Thoracic aorta (tissue), 2 donors: ENCODE measurements at regions not wholly inside any gene's neighbourhood (a gene's known extent, or its start where the extent isn't known, plus 50 kb on each side); places are given as distances from the start of the nearest gene placed in this dataset.

Experiments used
- ATAC-seq: fragments of 150-250 bp; one replicate; pipeline ENCODE4 v1.8.0; 2017; ENCODE audit warnings: low read depth; ENCODE audit not compliant: insufficient number of reproducible peaks, low FRiP score
- DNase-seq: peaks from one replicate; pipeline ENCODE4 v3.0.0-alpha.2; 2020; ENCODE audit warnings: low spot score
- H3K27ac ChIP-seq, 2 donors: fragments of 200-600 bp; sonication (generic); 1 replicate in 1 of 2; 2 replicates in 1 of 2; pipeline ENCODE4 v1.5.1; 2016; ENCODE audit warnings: mild to moderate bottlenecking in 2 of 2, moderate library complexity in 2 of 2
- H3K27me3 ChIP-seq: fragments of 200-600 bp; sonication (generic); replicated peaks from 2 replicates; pipeline ENCODE4 v1.6.0; 2016; ENCODE audit warnings: mild to moderate bottlenecking; ENCODE audit not compliant: insufficient read depth
- H3K36me3 ChIP-seq: fragments of 200-600 bp; sonication (generic); one replicate; pipeline ENCODE4 v1.5.1; 2016
- H3K4me1 ChIP-seq, 2 donors: fragments of 200-600 bp; sonication (generic); 1 replicate in 1 of 2; 2 replicates in 1 of 2; pipeline versions ENCODE4 v1.5.1 to v1.6.0; 2016; ENCODE audit warnings: low read depth in 2 of 2, mild to moderate bottlenecking in 1 of 2; ENCODE audit not compliant: control insufficient read depth in 1 of 2
- H3K4me3 ChIP-seq: fragments of 200-600 bp; sonication (generic); 2 replicates; pipeline ENCODE4 v1.5.1; 2016; ENCODE audit warnings: mild to moderate bottlenecking
- H3K9me3 ChIP-seq: fragments of 200-600 bp; sonication (generic); 2 replicates; pipeline ENCODE4 v1.5.1; 2016
- CTCF ChIP-seq: fragments of 200-600 bp; sonication (generic); IDR thresholded peaks from one replicate; pipeline ENCODE4 v1.5.1; 2019; ENCODE audit warnings: antibody characterized with exemption

DNA sequence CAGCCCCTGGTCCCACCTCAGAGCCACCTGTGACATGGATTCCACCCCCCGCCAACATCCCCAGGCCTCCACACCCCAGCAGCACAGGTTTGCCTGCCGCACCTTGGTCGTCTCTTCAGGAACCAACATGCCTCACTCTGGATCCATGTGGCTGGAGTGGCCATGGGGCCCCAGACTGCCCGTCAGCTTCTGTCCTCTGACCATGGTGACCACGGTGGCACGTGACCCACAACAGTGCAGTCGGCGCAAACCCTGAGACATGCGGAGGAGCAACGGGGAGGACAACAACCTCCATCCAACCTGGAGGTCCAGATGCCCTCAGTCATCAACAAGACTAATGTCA lies 85.6 kb downstream of the ANKRD60 start:
- no peak for TF ChIP-seq CTCF
- Histone ChIP-seq H3K4me3 (no peak overlapping the region), H3K27ac (no peak overlapping the region), H3K9me3 (no peaks in the 10 kb centered on the region), H3K27me3 (no peaks in the 10 kb centered on the region), H3K36me3 (no peaks in the 10 kb centered on the region), H3K4me1 (peaks cover 20 to 38% of the 10 kb centered on the region in 2 donors)
- ATAC-seq: no peak
- DNase-seq: no peak

DNA sequence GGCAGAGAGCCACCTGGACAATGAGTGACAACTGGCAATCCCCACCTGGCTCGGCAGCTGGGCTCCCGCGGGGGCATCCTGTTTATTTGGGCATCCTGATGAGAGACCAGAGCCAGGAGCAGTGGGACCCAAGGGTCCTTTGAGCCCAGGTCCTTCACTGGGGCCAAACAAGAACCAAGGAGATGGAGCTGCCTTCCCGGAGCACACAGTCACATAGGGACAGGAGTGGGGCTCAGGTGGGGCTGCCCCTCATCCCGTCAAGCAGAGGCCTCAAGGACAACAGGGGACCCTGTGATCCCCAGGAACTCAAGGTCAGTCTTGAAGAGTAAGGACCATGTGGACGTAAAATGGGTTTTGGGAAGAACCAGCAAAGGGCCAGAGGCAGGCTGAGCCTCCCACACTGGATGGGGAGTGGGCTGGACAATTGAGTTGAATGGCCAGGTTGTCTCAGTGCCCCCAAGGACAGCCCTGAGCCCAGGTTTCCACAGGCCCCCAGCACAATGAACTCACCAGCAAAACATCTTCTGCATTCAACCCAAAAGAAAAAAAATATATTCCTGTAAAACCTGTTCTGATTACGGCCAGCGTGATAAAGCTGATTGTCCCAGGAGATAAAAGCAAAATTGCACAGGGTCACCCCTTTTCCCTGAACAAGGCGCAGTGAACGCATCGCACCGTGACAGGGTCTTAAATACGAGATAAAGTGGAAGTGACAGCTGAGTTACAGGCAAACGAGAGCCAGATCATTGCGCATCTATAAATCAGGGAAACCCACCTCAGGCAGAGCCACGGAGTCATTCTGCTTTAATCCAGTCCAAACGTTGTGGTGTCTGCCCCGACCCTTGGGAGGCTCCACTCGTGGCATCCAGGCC lies 86.2 kb downstream of the ANKRD60 start:
- Histone ChIP-seq H3K36me3 (no peaks in the 10 kb centered on the region), H3K27me3 (no peaks in the 10 kb centered on the region), H3K9me3 (no peaks in the 10 kb centered on the region), H3K27ac (no peak overlapping the region), H3K4me1 (peaks cover 19 to 32% of the 10 kb centered on the region in 2 donors), H3K4me3 (no peak overlapping the region)
- TF ChIP-seq CTCF: no peak
- ATAC-seq (no peak), DNase-seq (no peak)

GRCh38 chr20:58141496-58141895 lies 87.0 kb downstream of the ANKRD60 start:
- H3K4me1 ChIP-seq: peaks cover 12 to 25% of the 10 kb centered on the region in 2 donors
- no peaks in the 10 kb centered on the region for H3K36me3 ChIP-seq
- no peak overlapping the region for H3K4me3 ChIP-seq
- DNase-seq (no peak), ATAC-seq (no peak)
- no peak overlapping the region for H3K27ac ChIP-seq
- H3K27me3 ChIP-seq: no peaks in the 10 kb centered on the region
- H3K9me3 ChIP-seq: no peaks in the 10 kb centered on the region
- no peak for TF ChIP-seq CTCF

DNA sequence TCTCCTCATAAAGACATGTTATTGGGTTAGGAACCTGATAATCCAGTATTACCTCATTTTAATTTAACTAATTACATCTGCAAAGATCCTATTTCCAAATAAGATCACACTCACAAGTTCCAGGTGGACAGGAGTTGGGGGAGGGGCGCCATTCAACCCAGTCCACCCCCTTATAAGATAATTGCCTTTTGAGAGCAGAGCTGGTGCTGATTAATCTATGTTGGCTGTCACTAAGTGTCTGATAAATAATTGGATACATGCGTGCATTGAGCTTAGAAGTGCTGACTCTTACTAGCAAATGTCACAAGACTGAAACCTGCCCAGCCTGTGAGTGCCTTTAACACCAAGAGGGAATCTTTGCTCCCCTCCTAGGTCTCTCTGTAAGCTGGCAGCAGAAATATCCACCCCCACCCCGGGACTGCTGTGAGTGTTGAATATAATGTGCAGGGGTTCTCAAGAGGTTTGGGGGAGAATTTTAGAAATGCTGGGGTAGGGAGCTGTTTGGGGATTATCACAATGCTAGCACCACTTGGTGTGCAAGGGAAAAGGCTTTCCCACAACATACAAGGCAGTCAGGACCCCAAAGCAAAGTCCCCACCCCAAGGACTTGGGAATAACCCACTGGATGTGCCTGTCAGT lies 87.5 kb downstream of the ANKRD60 start:
- DNase-seq (no peak), ATAC-seq (no peak)
- H3K36me3 ChIP-seq: no peaks in the 10 kb centered on the region
- peaks cover 10 to 24% of the 10 kb centered on the region in 2 donors for H3K4me1 ChIP-seq
- TF ChIP-seq CTCF: no peak
- no peak overlapping the region for H3K4me3 ChIP-seq
- H3K27me3 ChIP-seq: no peaks in the 10 kb centered on the region
- H3K27ac ChIP-seq: no peak overlapping the region
- H3K9me3 ChIP-seq: no peaks in the 10 kb centered on the region

DNA sequence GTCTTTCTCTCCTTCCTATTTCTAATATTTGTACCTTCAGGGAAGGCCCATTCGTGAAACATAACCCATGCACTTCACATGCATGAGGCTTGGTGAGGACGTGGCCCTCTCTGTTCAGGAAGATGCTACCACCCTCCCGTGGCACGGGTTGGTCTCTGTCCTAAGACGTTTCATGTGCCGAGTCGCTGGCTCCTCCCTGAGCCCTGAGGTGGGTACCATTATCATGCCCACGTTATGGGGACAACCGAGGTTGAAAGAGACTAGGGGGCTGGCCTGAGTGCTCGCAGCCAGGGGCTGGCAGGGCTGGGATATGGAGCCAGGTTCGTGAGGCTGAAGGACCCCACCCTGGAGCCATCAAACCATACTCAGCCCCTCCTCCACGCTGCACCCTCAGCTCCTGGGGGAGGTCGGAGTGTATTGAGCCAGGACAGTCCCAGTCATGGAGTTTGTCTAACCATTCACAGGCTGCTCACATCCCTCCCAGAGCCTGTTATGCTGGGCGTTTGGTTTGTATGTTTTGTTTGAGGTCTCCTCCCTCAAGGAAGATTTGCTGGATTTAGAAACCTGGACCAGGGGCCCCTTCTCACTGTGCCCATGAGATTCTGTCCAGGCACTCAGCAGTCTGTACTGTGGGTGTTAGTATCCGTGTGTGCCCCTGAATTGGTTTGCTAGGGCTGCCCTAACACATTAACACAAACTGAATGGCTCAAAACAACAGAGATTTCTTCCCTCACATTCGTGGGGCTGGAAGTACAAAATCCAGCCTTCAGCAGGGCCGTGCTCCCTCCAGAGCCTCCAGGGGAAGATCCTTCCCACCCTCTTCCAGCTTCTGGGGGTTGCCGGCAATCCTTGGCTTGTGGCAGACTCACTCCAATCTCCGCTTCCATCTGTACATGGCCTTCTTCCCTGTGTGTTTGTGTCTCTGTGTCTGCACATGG lies 88.3 kb downstream of the ANKRD60 start:
- DNase-seq: no peak
- Histone ChIP-seq H3K27ac (no peak overlapping the region), H3K9me3 (no peaks in the 10 kb centered on the region), H3K4me1 (peaks cover 2 to 24% of the 10 kb centered on the region in 2 donors), H3K27me3 (no peaks in the 10 kb centered on the region), H3K4me3 (no peak overlapping the region), H3K36me3 (no peaks in the 10 kb centered on the region)
- ATAC-seq: no peak
- TF ChIP-seq CTCF: no peak
